GM12875 (cell line): ENCODE measurements at regions not wholly inside any gene's neighbourhood (a gene's known extent, or its start where the extent isn't known, plus 50 kb on each side); places are given as distances from the start of the nearest gene placed in this dataset.

ENCODE experiments used
- H3K4me3 ChIP-seq: one replicate; pipeline ENCODE4 v1.5.1; 2011; ENCODE audit warnings: low read depth, low read length, control low read depth
- TF ChIP-seq, protein P1 (sequence below): IDR thresholded peaks from 2 replicates; pipeline ENCODE4 v1.5.1; 2011; ENCODE audit warnings: low read depth, mild to moderate bottlenecking, control low read depth, inconsistent platforms, low read length, moderate library complexity, borderline replicate concordance; ENCODE audit not compliant: insufficient read depth

DNA sequence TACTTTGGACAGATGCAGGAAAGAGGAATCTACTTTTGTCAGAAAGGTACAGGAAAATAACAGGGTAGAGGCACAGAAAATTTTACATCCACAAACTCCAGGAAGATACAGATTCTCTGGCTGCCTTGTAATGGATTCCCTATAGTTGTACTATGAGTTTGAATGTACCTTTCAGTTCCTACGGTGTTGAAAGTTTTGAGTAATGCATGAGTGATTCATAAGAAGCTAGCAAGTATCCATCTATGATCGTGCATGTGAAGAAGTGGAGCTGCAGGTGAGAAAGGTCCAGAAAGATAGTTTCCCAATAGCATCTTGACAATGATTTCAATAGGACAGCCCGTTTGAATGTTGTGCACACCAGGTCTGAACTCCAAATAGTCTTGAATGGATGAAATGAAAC lies 786.5 kb upstream of the ROBO1 start:
- TF ChIP-seq, protein P1, sequence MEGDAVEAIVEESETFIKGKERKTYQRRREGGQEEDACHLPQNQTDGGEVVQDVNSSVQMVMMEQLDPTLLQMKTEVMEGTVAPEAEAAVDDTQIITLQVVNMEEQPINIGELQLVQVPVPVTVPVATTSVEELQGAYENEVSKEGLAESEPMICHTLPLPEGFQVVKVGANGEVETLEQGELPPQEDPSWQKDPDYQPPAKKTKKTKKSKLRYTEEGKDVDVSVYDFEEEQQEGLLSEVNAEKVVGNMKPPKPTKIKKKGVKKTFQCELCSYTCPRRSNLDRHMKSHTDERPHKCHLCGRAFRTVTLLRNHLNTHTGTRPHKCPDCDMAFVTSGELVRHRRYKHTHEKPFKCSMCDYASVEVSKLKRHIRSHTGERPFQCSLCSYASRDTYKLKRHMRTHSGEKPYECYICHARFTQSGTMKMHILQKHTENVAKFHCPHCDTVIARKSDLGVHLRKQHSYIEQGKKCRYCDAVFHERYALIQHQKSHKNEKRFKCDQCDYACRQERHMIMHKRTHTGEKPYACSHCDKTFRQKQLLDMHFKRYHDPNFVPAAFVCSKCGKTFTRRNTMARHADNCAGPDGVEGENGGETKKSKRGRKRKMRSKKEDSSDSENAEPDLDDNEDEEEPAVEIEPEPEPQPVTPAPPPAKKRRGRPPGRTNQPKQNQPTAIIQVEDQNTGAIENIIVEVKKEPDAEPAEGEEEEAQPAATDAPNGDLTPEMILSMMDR: no peak
- no peak overlapping the region for H3K4me3 ChIP-seq

DNA sequence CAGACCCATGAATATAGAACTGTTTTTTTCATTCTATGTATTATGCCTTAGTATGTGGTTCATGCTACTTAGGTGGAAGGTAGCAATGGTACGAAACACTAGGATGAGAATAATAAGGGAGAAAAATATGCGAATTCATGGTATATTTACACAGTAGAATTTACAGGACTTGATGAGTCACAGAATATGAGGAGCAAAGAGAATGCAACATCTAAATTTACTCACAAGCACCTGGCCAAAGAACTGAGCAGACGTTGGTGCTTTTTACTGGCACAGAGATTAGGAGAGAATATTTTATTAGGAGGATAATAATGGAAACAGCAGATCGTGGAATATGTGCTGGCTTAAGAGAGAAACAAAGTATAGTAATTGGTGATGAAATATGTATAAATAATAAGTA lies 785.4 kb upstream of the ROBO1 start:
- TF ChIP-seq, protein P1: no peak
- no peak overlapping the region for H3K4me3 ChIP-seq

DNA sequence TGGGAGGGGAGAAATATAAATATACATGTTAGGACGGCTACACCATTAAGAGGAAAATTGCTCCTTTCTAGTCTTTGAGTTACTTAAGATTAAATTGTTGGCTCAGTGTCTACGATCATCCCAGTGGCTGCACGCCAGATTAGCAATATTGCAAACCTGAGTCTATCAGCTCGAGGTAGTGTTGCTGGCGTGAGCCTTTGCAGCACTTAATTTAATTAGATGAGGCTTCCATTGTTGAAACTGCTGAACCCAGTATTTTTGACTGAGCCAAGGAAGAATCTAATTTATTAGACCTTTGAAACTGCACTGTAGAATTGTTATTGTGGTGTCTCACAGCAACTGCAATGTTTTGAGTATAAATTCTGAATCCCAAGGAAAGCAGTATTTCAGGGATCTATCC lies 782.4 kb upstream of the ROBO1 start:
- H3K4me3 ChIP-seq: no peak overlapping the region
- TF ChIP-seq, protein P1: no peak

DNA sequence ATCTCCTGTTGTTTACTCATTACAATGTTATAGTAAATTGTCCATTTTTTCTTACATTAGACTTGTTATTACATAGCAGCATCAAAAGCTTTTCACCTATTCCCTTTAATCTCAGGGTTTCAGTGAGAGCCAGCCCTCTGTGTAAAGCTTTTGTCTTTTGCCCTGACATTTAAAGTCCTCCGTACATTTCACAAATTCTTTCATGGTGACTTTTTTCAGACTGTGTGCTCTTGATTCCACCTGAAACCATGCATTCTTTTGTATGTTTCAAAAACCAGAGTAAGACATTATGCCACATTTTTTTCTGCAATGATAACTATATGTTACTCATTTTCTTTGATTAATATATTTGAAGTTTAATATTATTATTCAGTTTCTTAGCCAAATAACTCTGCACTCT lies 781.4 kb upstream of the ROBO1 start:
- TF ChIP-seq, protein P1: no peak
- no peak overlapping the region for H3K4me3 ChIP-seq

DNA sequence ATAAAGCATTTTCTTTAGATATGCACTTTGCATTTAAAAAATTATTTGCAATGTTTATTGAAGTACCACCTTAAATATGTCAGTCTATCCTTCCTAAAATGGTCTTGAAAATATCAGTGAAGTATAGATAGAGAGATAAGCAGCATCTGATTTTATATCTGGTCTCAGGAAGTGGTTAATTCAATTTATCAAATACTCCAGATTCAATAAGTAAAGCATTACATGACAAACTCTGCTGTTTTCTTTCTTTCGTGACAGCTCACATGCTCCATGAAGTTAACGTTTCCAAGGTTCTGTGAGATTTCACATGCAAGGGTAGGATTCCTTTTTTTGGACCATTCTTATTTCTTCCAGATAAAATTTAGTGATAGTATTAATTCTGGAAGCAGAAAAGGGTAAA lies 775.4 kb upstream of the ROBO1 start:
- TF ChIP-seq, protein P1: no peak
- no peak overlapping the region for H3K4me3 ChIP-seq

DNA sequence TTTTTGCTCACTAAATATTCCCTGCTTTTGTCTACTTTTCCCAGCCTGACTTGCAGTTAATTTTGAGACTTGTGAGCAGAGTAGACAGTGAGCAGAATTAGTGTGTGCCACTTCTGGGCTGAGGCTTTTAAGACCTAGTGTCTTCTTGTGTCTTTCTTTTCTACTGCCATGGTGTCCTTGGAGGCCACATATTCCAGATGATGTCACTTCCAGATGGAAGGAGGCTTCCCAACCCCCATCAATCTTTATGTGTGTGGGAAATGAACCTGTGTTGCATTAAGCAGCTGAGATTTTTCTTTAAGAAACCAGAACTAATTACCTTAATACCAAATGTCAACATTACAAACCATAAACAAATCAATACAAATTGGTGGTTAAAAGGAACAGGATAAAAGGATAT lies 774.7 kb upstream of the ROBO1 start:
- H3K4me3 ChIP-seq: no peak overlapping the region
- TF ChIP-seq, protein P1: no peak

DNA sequence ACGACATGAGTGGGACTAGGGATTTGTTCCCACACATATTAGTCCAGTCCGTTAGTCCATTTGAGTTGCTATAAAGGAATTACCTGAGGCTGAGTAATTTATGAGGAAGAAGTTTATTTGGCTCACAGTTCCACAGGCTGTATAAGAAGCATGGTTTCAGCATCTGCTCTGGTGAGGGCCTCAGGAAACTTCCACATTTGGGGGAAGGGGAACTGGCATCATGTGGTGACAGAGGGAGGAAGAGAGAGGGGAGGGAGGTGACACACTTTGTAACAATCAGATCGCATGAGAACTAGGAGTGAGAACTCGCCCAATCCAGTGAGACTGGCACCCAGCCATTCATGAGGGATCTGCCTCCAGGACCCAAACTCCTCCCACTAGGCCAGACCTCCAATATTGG lies 769.9 kb upstream of the ROBO1 start:
- TF ChIP-seq, protein P1: no peak
- H3K4me3 ChIP-seq: no peak overlapping the region
